Natural killer cell (primary cell): ENCODE measurements at regions not wholly inside any gene's neighbourhood (a gene's known extent, or its start where the extent isn't known, plus 50 kb on each side); places are given as distances from the start of the nearest gene placed in this dataset.

Source experiments
- ATAC-seq, 3 donors: fragments of 150-1000 bp in 2 of 3; fragments of 200-7000 bp in 1 of 3; cut with Tn5 transposase; 1 replicate in 1 of 3; 2 replicates in 2 of 3; pipeline ENCODE4 v1.10.0; 2021; ENCODE audit warnings: mild to moderate bottlenecking in 2 of 3, moderate library complexity in 2 of 3
- DNase-seq, 2 donors: peaks; one replicate each; pipeline versions ENCODE4 v3.0.0 to v3.0.0-alpha.2; 2013 to 2021; ENCODE audit warnings: mixed read lengths in 1 of 2
- H3K27ac ChIP-seq: one replicate; pipeline ENCODE4 v1.5.1; 2013; ENCODE audit warnings: mild to moderate bottlenecking, low read length
- H3K27me3 ChIP-seq: one replicate; pipeline ENCODE4 v1.6.1; 2013; ENCODE audit warnings: low read length; ENCODE audit not compliant: control insufficient read depth, insufficient read depth
- H3K36me3 ChIP-seq: one replicate; pipeline ENCODE4 v1.6.1; 2013; ENCODE audit warnings: low read length; ENCODE audit not compliant: control insufficient read depth, insufficient read depth
- H3K4me1 ChIP-seq: one replicate; pipeline ENCODE4 v1.6.1; 2013; ENCODE audit warnings: low read length; ENCODE audit not compliant: control insufficient read depth, insufficient read depth
- H3K4me3 ChIP-seq: one replicate; pipeline ENCODE4 v1.5.1; 2013; ENCODE audit warnings: low read length
- H3K9me3 ChIP-seq: one replicate; pipeline ENCODE4 v1.6.1; 2013; ENCODE audit warnings: low read length; ENCODE audit not compliant: control insufficient read depth, insufficient read depth
- H3K27ac Mint-ChIP-seq, 2 donors: one replicate each; pipeline ENCODE4 v1.8.0; 2022; ENCODE audit warnings: mild to moderate bottlenecking in 2 of 2, mixed read lengths in 2 of 2, moderate library complexity in 1 of 2
- H3K27me3 Mint-ChIP-seq, 2 donors: one replicate each; pipeline ENCODE4 v1.8.0; 2022; ENCODE audit warnings: low read depth in 2 of 2, mixed read lengths in 2 of 2
- H3K36me3 Mint-ChIP-seq: one replicate; pipeline ENCODE4 v1.8.0; 2022; ENCODE audit warnings: mixed read lengths
- H3K4me1 Mint-ChIP-seq, 2 donors: one replicate each; pipeline ENCODE4 v1.8.0; 2022; ENCODE audit warnings: mixed read lengths in 2 of 2
- H3K4me3 Mint-ChIP-seq: one replicate; pipeline ENCODE4 v1.8.0; 2022; ENCODE audit warnings: mild to moderate bottlenecking, moderate library complexity, mixed read lengths
- H3K9me3 Mint-ChIP-seq, 2 donors: one replicate each; pipeline ENCODE4 v1.8.0; 2022; ENCODE audit warnings: mixed read lengths in 2 of 2
- CTCF ChIP-seq: fragments of 200-600 bp; IDR thresholded peaks from one replicate; pipeline ENCODE4 v1.8.0; 2022; ENCODE audit warnings: antibody characterized with exemption
- WGBS: methylation state at CpG from one replicate; pipeline ENCODE4 v1.1.7; 2013; ENCODE audit warnings: missing lambda C conversion rate; ENCODE audit not compliant: insufficient coverage; 5-methylcytosine and 5-hydroxymethylcytosine counted together
- intact Hi-C: fragments of 100-400 bp; cut with micrococcal nuclease; formaldehyde crosslinking; loops from one replicate; pipeline ENCODE4 v1.14.2; 2022

DNA sequence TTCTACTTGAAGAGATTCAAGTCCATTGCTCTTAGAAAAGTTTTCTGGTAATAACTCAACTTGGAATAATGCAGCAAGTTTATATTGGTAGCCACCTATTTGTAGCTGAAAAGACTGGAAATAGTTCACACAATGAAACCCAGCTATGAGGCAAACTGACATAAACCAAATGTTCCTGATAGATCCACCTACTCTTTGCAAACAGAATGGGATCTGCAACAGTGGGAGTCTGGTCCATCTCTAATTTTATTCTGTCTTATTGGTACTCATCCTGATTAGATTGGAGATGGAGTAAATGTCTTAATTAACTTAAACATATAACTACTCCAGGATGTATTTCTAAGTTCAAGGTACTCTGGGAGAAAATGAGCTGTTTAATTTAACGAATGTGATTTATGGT, 438.0 kb downstream of the OLFM4 start:
- no peak overlapping the region for H3K27ac ChIP-seq
- H3K27me3 ChIP-seq: no peaks in the 10 kb centered on the region
- Mint-ChIP-seq H3K27ac (no peak overlapping the region), H3K9me3 (peaks cover 11 to 12% of the 10 kb centered on the region in 2 donors), H3K27me3 (no peaks in the 10 kb centered on the region), H3K4me3 (no peak overlapping the region), H3K4me1 (no peaks in the 10 kb centered on the region), H3K36me3 (no peaks in the 10 kb centered on the region)
- no peak for ATAC-seq
- no peak overlapping the region for H3K4me3 ChIP-seq
- DNase-seq: no peak
- H3K4me1 ChIP-seq: no peaks in the 10 kb centered on the region
- WGBS: no CpG with 5 or more reads among the region's 1 CpG
- TF ChIP-seq CTCF: no peak
- H3K36me3 ChIP-seq: no peaks in the 10 kb centered on the region
- intact Hi-C loops: no loop called here
- peaks cover 2% of the 10 kb centered on the region for H3K9me3 ChIP-seq

GRCh38 chr13:53473397-53473796, 444.8 kb downstream of the OLFM4 start:
- no peaks in the 10 kb centered on the region for H3K27me3 Mint-ChIP-seq
- TF ChIP-seq CTCF: no peak
- no peak overlapping the region for H3K27ac ChIP-seq
- H3K27ac Mint-ChIP-seq: no peak overlapping the region
- no peaks in the 10 kb centered on the region for H3K36me3 Mint-ChIP-seq
- no peaks in the 10 kb centered on the region for H3K4me1 ChIP-seq
- peaks cover 9% of the 10 kb centered on the region for H3K9me3 ChIP-seq
- ATAC-seq: no peak
- H3K9me3 Mint-ChIP-seq: peaks cover 8 to 13% of the 10 kb centered on the region in 2 donors
- H3K4me3 ChIP-seq: no peak overlapping the region
- intact Hi-C loops: no loop called here
- H3K4me1 Mint-ChIP-seq: no peaks in the 10 kb centered on the region
- 32% methylated on average over 4 of the region's 4 CpGs for WGBS
- no peaks in the 10 kb centered on the region for H3K36me3 ChIP-seq
- H3K4me3 Mint-ChIP-seq: no peak overlapping the region
- no peak for DNase-seq
- no peaks in the 10 kb centered on the region for H3K27me3 ChIP-seq

DNA sequence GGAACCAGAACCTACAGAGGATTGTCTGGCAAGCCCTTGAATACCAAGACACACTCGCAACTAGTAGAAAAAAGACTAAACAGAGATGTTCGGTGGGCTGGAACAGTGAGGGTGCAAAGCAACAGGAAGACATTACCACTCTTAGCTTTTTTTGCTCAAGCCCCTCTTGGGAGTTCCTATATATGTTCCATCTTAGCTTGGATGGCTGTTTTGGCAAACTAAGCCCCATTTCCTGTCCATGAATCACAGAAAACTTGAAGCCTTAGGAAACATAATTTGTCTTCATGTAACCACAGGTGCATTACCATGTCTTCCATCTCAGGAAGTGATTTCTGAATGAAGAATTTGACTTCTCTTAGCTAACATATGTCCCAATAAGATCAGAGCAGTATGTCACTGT, 446.3 kb downstream of the OLFM4 start:
- TF ChIP-seq CTCF: no peak
- no peak overlapping the region for H3K4me3 Mint-ChIP-seq
- Histone ChIP-seq H3K27ac (no peak overlapping the region), H3K4me3 (no peak overlapping the region), H3K36me3 (no peaks in the 10 kb centered on the region), H3K9me3 (peaks cover 7% of the 10 kb centered on the region), H3K4me1 (no peaks in the 10 kb centered on the region), H3K27me3 (no peaks in the 10 kb centered on the region)
- intact Hi-C loops: no loop called here
- H3K27ac Mint-ChIP-seq: no peak overlapping the region
- no peaks in the 10 kb centered on the region for H3K27me3 Mint-ChIP-seq
- no peak for DNase-seq
- no peaks in the 10 kb centered on the region for H3K36me3 Mint-ChIP-seq
- WGBS: 72% methylated on average over 2 of the region's 2 CpGs
- no peak for ATAC-seq
- peaks cover 14 to 18% of the 10 kb centered on the region in 2 donors for H3K9me3 Mint-ChIP-seq
- no peaks in the 10 kb centered on the region for H3K4me1 Mint-ChIP-seq

- Mint-ChIP-seq H3K9me3 (peaks cover 7 to 13% of the 10 kb centered on the region in 2 donors), H3K4me1 (no peaks in the 10 kb centered on the region), H3K4me3 (no peak overlapping the region), H3K27me3 (no peaks in the 10 kb centered on the region), H3K27ac (no peak overlapping the region), H3K36me3 (no peaks in the 10 kb centered on the region)
- intact Hi-C loops: no loop called here
- Histone ChIP-seq H3K4me1 (no peaks in the 10 kb centered on the region), H3K9me3 (peaks cover 3% of the 10 kb centered on the region), H3K27ac (no peak overlapping the region), H3K4me3 (no peak overlapping the region), H3K27me3 (no peaks in the 10 kb centered on the region), H3K36me3 (no peaks in the 10 kb centered on the region)
- ATAC-seq: no peak
- TF ChIP-seq CTCF: no peak
- DNase-seq: no peak
- WGBS: 64% methylated on average over 5 of the region's 5 CpGs
Observed at GRCh38 chr13:53490752-53491151, 462.1 kb downstream of the OLFM4 start.
